Neuronal stem cell (in vitro differentiated cells): ENCODE measurements at regions not wholly inside any gene's neighbourhood (a gene's known extent, or its start where the extent isn't known, plus 50 kb on each side); places are given as distances from the start of the nearest gene placed in this dataset.
"Not testable (repeated sequence)": the region's sequence is repeated elsewhere in the genome, so short reads cannot be mapped to it uniquely, and the experiment has no call there.

ENCODE experiments used
- DNase-seq: peaks from one replicate; pipeline ENCODE4 v3.0.0-alpha.2; 2013; ENCODE audit warnings: low spot score
- H2AFZ ChIP-seq: one replicate; pipeline ENCODE4 v1.6.1; 2013; ENCODE audit warnings: mild to moderate bottlenecking, low read length, inconsistent platforms
- H2AK5ac ChIP-seq: 2 replicates; pipeline ENCODE4 v1.6.1; 2013; ENCODE audit warnings: low read depth, mild to moderate bottlenecking, inconsistent platforms, low read length, moderate library complexity, mixed read lengths
- H2BK120ac ChIP-seq: 2 replicates; pipeline ENCODE4 v1.6.1; 2013; ENCODE audit warnings: low read depth, mild to moderate bottlenecking, inconsistent platforms, low read length, moderate library complexity, mixed read lengths
- H2BK12ac ChIP-seq: one replicate; pipeline ENCODE4 v1.6.1; 2013; ENCODE audit warnings: low read length, inconsistent platforms
- H2BK15ac ChIP-seq: 2 replicates; pipeline ENCODE4 v1.6.1; 2013; ENCODE audit warnings: mild to moderate bottlenecking, low read length, inconsistent platforms, mixed read lengths
- H2BK5ac ChIP-seq: one replicate; pipeline ENCODE4 v1.6.1; 2013; ENCODE audit warnings: inconsistent platforms, mild to moderate bottlenecking, low read length, moderate library complexity
- H3K14ac ChIP-seq: one replicate; pipeline ENCODE4 v1.6.1; 2013; ENCODE audit warnings: low read length, inconsistent platforms
- H3K18ac ChIP-seq: 2 replicates; pipeline ENCODE4 v1.6.1; 2013; ENCODE audit warnings: low read length, inconsistent platforms
- H3K23ac ChIP-seq: 2 replicates; pipeline ENCODE4 v1.6.1; 2013; ENCODE audit warnings: low read depth, mild to moderate bottlenecking, mixed read lengths, low read length, inconsistent platforms; ENCODE audit not compliant: poor library complexity
- H3K27ac ChIP-seq: replicated peaks from 3 replicates; pipeline ENCODE4 v1.5.1; 2013; ENCODE audit warnings: low read length, inconsistent platforms
- H3K27me3 ChIP-seq, 3 experiments: 2 replicates each; pipeline ENCODE4 v1.6.1; 2013; ENCODE audit warnings: low read length in 3 of 3, mild to moderate bottlenecking in 2 of 3, inconsistent platforms in 1 of 3, low read depth in 1 of 3, mixed read lengths in 1 of 3, moderate library complexity in 1 of 3; ENCODE audit not compliant: control insufficient read depth in 3 of 3, insufficient read depth in 3 of 3
- H3K36me3 ChIP-seq, 2 donors: replicated peaks in 1 of 2; 2 replicates each; pipeline ENCODE4 v1.6.1; 2013; ENCODE audit warnings: low read length in 2 of 2; ENCODE audit not compliant: control insufficient read depth in 2 of 2, insufficient read depth in 2 of 2
- H3K4ac ChIP-seq: 2 replicates; pipeline ENCODE4 v1.6.1; 2013; ENCODE audit warnings: inconsistent platforms, mild to moderate bottlenecking, low read length, moderate library complexity
- H3K4me1 ChIP-seq, 2 donors: 1 replicate in 1 of 2; 2 replicates in 1 of 2; pipeline ENCODE4 v1.6.1; 2013; ENCODE audit warnings: low read length in 2 of 2, low read depth in 1 of 2; ENCODE audit not compliant: control insufficient read depth in 2 of 2, insufficient read depth in 1 of 2
- H3K4me2 ChIP-seq: one replicate; pipeline ENCODE4 v1.6.1; 2013; ENCODE audit warnings: mild to moderate bottlenecking, low read length, inconsistent platforms; ENCODE audit not compliant: insufficient read depth, poor library complexity, severe bottlenecking
- H3K4me3 ChIP-seq, 2 donors: 2 replicates each; pipeline ENCODE4 v1.5.1; 2013; ENCODE audit warnings: low read length in 2 of 2, mild to moderate bottlenecking in 2 of 2, inconsistent platforms in 1 of 2, moderate library complexity in 1 of 2
- H3K79me1 ChIP-seq: one replicate; pipeline ENCODE4 v1.6.1; 2013; ENCODE audit warnings: low read depth, mild to moderate bottlenecking, inconsistent platforms, low read length, moderate library complexity
- H3K9ac ChIP-seq: one replicate; pipeline ENCODE4 v1.6.1; 2013; ENCODE audit warnings: mild to moderate bottlenecking, low read depth, low read length, inconsistent platforms; ENCODE audit not compliant: poor library complexity
- H3K9me3 ChIP-seq, 2 donors: replicated peaks in 1 of 2; 2 replicates each; pipeline versions ENCODE3 to v1.6.1; 2013; ENCODE audit warnings: low read length in 2 of 2, mild to moderate bottlenecking in 2 of 2, inconsistent platforms in 1 of 2, low read depth in 1 of 2, mixed read lengths in 1 of 2, moderate library complexity in 1 of 2; ENCODE audit not compliant: control insufficient read depth in 2 of 2, insufficient read depth in 1 of 2
- H4K8ac ChIP-seq: one replicate; pipeline ENCODE4 v1.6.1; 2013; ENCODE audit warnings: low read depth, mild to moderate bottlenecking, inconsistent platforms, low read length, moderate library complexity
- H4K91ac ChIP-seq: one replicate; pipeline ENCODE4 v1.6.1; 2013; ENCODE audit warnings: low read length, low read depth, mild to moderate bottlenecking, inconsistent platforms; ENCODE audit not compliant: poor library complexity
- WGBS, 2 donors: extraction: QIAGEN DNeasy Blood & Tissue Kit; methylation state at CpG; one replicate each; pipeline ENCODE4 v1.1.7; 2013; ENCODE audit warnings: missing lambda C conversion rate in 2 of 2, mixed read lengths in 1 of 2; ENCODE audit not compliant: insufficient read length in 2 of 2, insufficient replicate concordance in 1 of 2; ENCODE audit errors: extremely low coverage in 2 of 2; 5-methylcytosine and 5-hydroxymethylcytosine counted together

DNA sequence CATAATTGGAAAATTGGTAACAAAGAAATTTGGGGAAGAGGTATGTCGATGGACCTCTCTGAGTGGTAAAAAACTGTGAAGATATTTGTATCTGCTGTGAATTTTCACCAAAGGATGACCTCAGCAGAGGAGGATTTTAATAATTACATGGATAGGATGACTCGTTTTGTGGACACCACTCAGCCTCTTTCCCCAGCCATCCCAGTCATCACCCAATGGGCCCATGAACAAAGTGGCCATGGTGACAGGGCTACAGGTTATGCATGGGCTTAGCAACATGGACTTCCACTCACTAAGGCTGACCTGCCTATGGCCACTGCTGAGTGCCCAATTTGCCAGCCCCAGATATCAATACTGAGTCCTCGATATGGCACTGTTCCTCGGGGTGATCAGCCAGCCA is 577.5 kb upstream of the FBXO33 start:
- Histone ChIP-seq H3K27ac (no peak overlapping the region), H3K4ac (no peak overlapping the region), H3K79me1 (no peaks in the 10 kb centered on the region), H3K4me1 (no peaks in the 10 kb centered on the region), H2BK15ac (no peak overlapping the region), H3K23ac (no peak overlapping the region), H2BK12ac (no peak overlapping the region), H3K9me3 (no peaks in the 10 kb centered on the region), H3K14ac (no peak overlapping the region), H3K4me3 (no peak overlapping the region), H2BK5ac (no peak overlapping the region), H3K27me3 (no peaks in the 10 kb centered on the region), H2BK120ac (no peak overlapping the region), H3K9ac (no peak overlapping the region), H3K4me2 (no peak overlapping the region), H4K8ac (no peak overlapping the region), H3K36me3 (no peaks in the 10 kb centered on the region), H4K91ac (no peak overlapping the region), H2AK5ac (no peak overlapping the region), H3K18ac (no peak overlapping the region), H2AFZ (no peak overlapping the region)
- no CpG with 5 or more reads among the region's 4 CpGs for WGBS, 2 donors
- DNase-seq = no peak

DNA sequence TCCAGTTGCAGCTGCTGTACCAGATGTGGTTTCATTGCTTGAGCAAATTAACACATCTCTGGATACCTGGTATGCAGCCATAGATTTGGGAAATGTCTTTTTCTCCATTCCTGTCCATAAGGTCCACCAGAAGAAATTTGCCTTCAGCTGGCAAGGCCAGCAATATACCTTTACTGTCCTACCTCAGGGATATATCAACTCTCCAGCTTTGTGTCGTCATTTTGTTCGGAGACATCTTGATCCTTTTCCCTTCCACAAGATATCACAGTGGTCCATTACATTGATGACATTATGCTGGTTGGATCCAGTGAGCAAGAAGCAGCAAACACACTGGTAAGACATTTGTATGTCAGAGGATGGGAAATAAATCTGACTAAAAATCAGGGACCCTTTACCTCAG is 576.1 kb upstream of the FBXO33 start:
- not testable (repeated sequence) for H3K4me2 ChIP-seq, H4K8ac ChIP-seq

DNA sequence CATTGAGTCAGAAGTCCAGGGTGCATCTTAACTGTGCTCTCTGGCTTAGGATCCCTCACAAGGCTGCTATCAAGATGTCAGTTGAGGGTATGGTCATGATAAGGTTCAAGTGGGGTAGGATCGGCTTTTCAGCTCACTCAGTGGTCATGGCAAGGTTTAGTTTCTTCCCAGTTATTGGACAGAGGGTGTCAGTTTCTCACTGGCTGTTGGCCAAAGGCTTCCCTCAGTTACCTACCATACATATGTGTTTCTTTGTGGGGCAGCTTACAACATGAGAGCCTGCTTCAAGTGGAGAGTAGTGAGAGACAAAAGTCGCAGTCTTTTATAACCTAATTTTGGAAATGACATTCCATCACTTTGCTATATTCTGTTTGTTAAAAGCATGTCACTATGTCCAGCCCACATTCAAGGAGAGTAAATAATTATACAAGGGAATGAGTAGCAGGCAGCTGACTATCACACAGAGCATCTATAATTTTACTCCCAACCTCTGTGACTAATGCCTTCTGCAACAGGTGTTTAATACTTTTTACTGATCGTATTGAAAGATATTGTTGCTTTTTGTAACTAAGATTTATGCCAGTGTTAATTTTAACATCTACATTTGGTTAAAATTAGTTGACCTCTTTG is 572.8 kb upstream of the FBXO33 start:
- Histone ChIP-seq H3K27ac (no peak overlapping the region), H2BK12ac (no peak overlapping the region), H3K4ac (no peak overlapping the region), H2AK5ac (no peak overlapping the region), H3K9ac (no peak overlapping the region), H3K23ac (no peak overlapping the region), H2BK5ac (no peak overlapping the region), H3K79me1 (no peaks in the 10 kb centered on the region), H3K36me3 (no peaks in the 10 kb centered on the region), H3K27me3 (no peaks in the 10 kb centered on the region), H3K4me2 (no peak overlapping the region), H3K4me1 (no peaks in the 10 kb centered on the region), H3K18ac (no peak overlapping the region), H4K8ac (no peak overlapping the region), H3K4me3 (no peak overlapping the region), H4K91ac (no peak overlapping the region), H2BK15ac (no peak overlapping the region), H2BK120ac (no peak overlapping the region), H2AFZ (no peak overlapping the region), H3K14ac (no peak overlapping the region), H3K9me3 (no peaks in the 10 kb centered on the region)
- DNase-seq = no peak
- no CpG with 5 or more reads among the region's 3 CpGs for WGBS, 2 donors

More for the DNA sequence above, 576.1 kb upstream of the FBXO33 start:
- not testable (repeated sequence) for H3K18ac ChIP-seq, H3K36me3 ChIP-seq, H2BK120ac ChIP-seq, H3K4me1 ChIP-seq, H3K14ac ChIP-seq, H2BK12ac ChIP-seq, H3K27ac ChIP-seq, H2AK5ac ChIP-seq, H3K23ac ChIP-seq, H3K4me3 ChIP-seq, H3K4ac ChIP-seq, H3K27me3 ChIP-seq, H2BK5ac ChIP-seq, H3K9me3 ChIP-seq, H4K91ac ChIP-seq, H3K79me1 ChIP-seq, H2BK15ac ChIP-seq, DNase-seq, H2AFZ ChIP-seq, H3K9ac ChIP-seq
- WGBS, 2 donors = no CpG with 5 or more reads among the region's 2 CpGs

DNA sequence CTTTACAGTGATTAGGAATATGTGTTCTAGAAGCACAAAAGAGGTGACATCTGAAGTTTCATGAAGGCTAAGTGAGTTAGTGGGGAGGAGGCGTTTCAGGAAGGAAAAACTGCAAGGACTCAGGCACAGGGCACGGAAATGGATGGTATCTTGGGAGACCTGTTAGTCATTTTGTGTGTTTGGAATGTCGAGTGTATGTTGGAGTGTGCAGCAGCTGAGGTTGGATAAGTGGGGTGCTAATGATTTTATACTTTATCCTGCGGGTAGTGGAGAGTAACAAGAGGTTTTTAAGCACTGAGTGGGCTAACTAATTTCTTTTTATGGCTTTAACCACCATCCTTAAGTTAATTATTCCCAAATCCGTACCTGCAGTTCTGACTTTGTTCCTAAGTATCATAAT is 571.5 kb upstream of the FBXO33 start:
- Histone ChIP-seq H4K91ac (no peak overlapping the region), H2AK5ac (no peak overlapping the region), H3K27ac (no peak overlapping the region), H3K18ac (no peak overlapping the region), H3K4me1 (no peaks in the 10 kb centered on the region), H2AFZ (no peak overlapping the region), H3K36me3 (no peaks in the 10 kb centered on the region), H2BK5ac (no peak overlapping the region), H3K4me2 (no peak overlapping the region), H3K4ac (no peak overlapping the region), H3K9ac (no peak overlapping the region), H2BK120ac (no peak overlapping the region), H3K9me3 (no peaks in the 10 kb centered on the region), H4K8ac (no peak overlapping the region), H3K79me1 (no peaks in the 10 kb centered on the region), H2BK15ac (no peak overlapping the region), H3K23ac (no peak overlapping the region), H2BK12ac (no peak overlapping the region), H3K4me3 (no peak overlapping the region), H3K27me3 (no peaks in the 10 kb centered on the region), H3K14ac (no peak overlapping the region)
- no CpG with 5 or more reads among the region's 5 CpGs for WGBS, 2 donors
- no peak for DNase-seq
